Breast epithelium (tissue), 3 donors: ENCODE measurements at regions not wholly inside any gene's neighbourhood (a gene's known extent, or its start where the extent isn't known, plus 50 kb on each side); places are given as distances from the start of the nearest gene placed in this dataset.

ENCODE experiments used
- CTCF ChIP-seq, 3 donors: fragments of 450-650 bp; IDR thresholded peaks; one replicate each; pipeline ENCODE4 v1.5.1; 2016 to 2017; ENCODE audit warnings: antibody characterized with exemption in 3 of 3, mild to moderate bottlenecking in 3 of 3, moderate library complexity in 3 of 3
- POLR2AphosphoS5 ChIP-seq, 3 donors: sonication (generic); formaldehyde crosslinking; IDR thresholded peaks; one replicate each; pipeline ENCODE4 v1.6.1; 2017; ENCODE audit warnings: antibody characterized with exemption in 3 of 3

DNA sequence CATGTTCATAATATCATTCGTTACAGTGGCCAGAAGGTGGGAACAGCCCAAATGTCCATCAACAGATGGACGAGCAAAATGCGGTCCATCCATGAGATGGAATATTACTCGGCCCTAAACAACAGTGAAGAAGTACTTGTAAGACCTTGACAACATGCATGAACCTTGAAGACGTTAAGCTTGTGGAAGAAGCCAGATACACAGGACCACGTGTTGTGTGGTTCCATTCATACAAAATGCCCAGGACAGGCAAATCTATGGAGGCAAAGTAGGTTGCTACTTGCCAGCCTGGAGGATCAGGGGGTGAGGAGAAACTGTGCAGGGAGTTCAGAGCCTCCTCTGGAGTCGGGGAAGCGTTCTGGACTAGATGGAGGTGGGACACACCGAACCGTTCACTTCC, 207.1 kb downstream of the ERMARD start:
- TF ChIP-seq CTCF (IDR thresholded peaks at IDR 0.05), result no peak
- TF ChIP-seq POLR2AphosphoS5 (IDR thresholded peaks at IDR 0.05), result no peak
